Heart right ventricle (tissue), 16 donors: ENCODE measurements at regions not wholly inside any gene's neighbourhood (a gene's known extent, or its start where the extent isn't known, plus 50 kb on each side); places are given as distances from the start of the nearest gene placed in this dataset.

ENCODE experiments used
- ATAC-seq, 8 donors: fragments of 200-7000 bp; cut with Tn5 transposase; one replicate each; pipeline ENCODE4 v1.9.1; 2020; ENCODE audit warnings: mild to moderate bottlenecking in 8 of 8, moderate library complexity in 8 of 8, moderate number of reproducible peaks in 1 of 8
- DNase-seq, 2 donors: peaks; one replicate each; pipeline ENCODE4 v3.0.0-alpha.2; 2020
- H3K27ac ChIP-seq, 10 donors: fragments of 200-600 bp; sonication (generic) in 2 of 10; one replicate each; pipeline versions ENCODE4 v1.5.0 to v1.8.0; 2020 to 2022; ENCODE audit warnings: mild to moderate bottlenecking in 3 of 10
- H3K27me3 ChIP-seq, 7 donors: fragments of 200-600 bp; one replicate each; pipeline ENCODE4 v1.8.0; 2021 to 2022; ENCODE audit warnings: mild to moderate bottlenecking in 2 of 7
- H3K36me3 ChIP-seq, 9 donors: fragments of 200-600 bp; sonication (generic) in 1 of 9; one replicate each; pipeline versions ENCODE4 v1.5.0 to v1.8.0; 2020 to 2022; ENCODE audit warnings: mild to moderate bottlenecking in 2 of 9
- H3K4me1 ChIP-seq, 9 donors: fragments of 200-600 bp; sonication (generic) in 1 of 9; one replicate each; pipeline versions ENCODE4 v1.5.0 to v1.8.0; 2020 to 2022; ENCODE audit warnings: mild to moderate bottlenecking in 4 of 9
- H3K4me3 ChIP-seq, 10 donors: fragments of 200-600 bp; sonication (generic) in 2 of 10; one replicate each; pipeline versions ENCODE4 v1.5.0 to v1.8.0; 2020 to 2022; ENCODE audit warnings: mild to moderate bottlenecking in 7 of 10, moderate library complexity in 2 of 10
- H3K9me3 ChIP-seq, 11 donors: fragments of 200-600 bp in 10 of 11; sonication (generic) in 2 of 11; one replicate each; pipeline versions ENCODE4 v1.5.0 to v1.8.0; 2013 to 2022; ENCODE audit warnings: mild to moderate bottlenecking in 2 of 11, control low read depth in 1 of 11, moderate library complexity in 1 of 11
- WGBS, 2 donors: extraction: QIAGEN DNeasy Blood & Tissue Kit; methylation state at CpG; one replicate each; pipeline ENCODE4 v1.1.7; 2013; ENCODE audit warnings: inconsistent platforms in 1 of 2; 5-methylcytosine and 5-hydroxymethylcytosine counted together
- intact Hi-C, 10 donors: fragments of 100-400 bp; cut with DNase I; formaldehyde crosslinking; loops; one replicate each; pipeline versions ENCODE4 v1.11.1 to v1.14.2; 2022
- TF ChIP-seq, protein P1 (sequence below), 9 donors: fragments of 200-600 bp; sonication (generic) in 2 of 9; IDR thresholded peaks; one replicate each; pipeline versions ENCODE4 v1.5.0 to v1.8.0; 2021 to 2022; ENCODE audit warnings: antibody characterized with exemption in 9 of 9, mild to moderate bottlenecking in 5 of 9, moderate library complexity in 1 of 9
- donor health status: Arrhythmogenic right ventricular cardiomyopathy.
- donor health status: ischemic (EF 13 %, LVEDD 7.1; RV severe dilation, severe dysfunction).
- donor health status: healthy with polysubstance abuse.
- donor health status: DM: no; HTN: yes; CAD: no.
- donor health status: DM: no; HTN: no; CAD: no.
- donor health status: ischemic (EF 25% LVEDD 6.9; RV normal size, moderate dysfunction).
- donor health status: ischemic (EF 25% LVEDD 5.7; RV mildly dilated, moderate dysfunction).
- donor health status: healthy.
- donor health status: DM: yes; HTN: yes; CAD: no.
- donor health status: Ischemic cardiomyopathy.
- donor health status: ischemic (EF 35%, LVEDD 5.7; RV mildly dilated, moderate dysfunction).
- donor health status: nonischemic (EF 11% LVEDD 7.7; RV severe dilation, severe dysfunction).
- donor health status: DM: yes; HTN: yes; CAD: no.
- donor health status: PGD.
- donor health status: ischemic (EF 29% LVEDD 5.4; RV normal size, mild dysfunction).
- donor health status: nonischemic (EF 23%, LVEDD 6.1; RV moderate dilation, normal function).

DNA sequence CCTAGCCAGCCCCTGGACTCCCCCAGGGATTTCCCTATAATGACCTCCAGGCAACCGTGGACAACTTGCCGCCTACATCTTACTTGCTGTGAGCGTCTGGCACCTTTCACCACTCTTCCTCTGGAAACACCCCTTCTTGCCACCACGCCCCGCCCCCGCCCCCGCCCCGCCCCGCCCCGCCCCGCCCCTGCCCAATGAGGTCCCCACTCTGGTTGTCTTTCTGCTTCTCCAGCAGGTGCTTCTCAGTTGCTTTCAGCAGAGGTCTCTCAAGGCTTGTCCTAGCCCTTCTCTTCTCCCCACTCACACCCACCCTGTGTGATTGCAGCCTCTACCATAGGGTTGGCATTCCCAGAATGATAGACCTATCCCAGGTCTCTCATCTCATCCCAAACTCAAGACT lies 214.5 kb downstream of the EN1 start:
- peaks cover 0 to 7% (median 0%) of the 10 kb centered on the region in 11 donors for H3K9me3 ChIP-seq
- intact Hi-C loops: no loop called here
- H3K36me3 ChIP-seq: no peaks in the 10 kb centered on the region
- peaks cover 0 to 10% (median 3%) of the 10 kb centered on the region in 7 donors for H3K27me3 ChIP-seq
- H3K4me3 ChIP-seq: no peak overlapping the region
- H3K27ac ChIP-seq: no peak overlapping the region
- DNase-seq: no peak
- ATAC-seq: no peak
- H3K4me1 ChIP-seq: no peaks in the 10 kb centered on the region
- TF ChIP-seq, protein P1, sequence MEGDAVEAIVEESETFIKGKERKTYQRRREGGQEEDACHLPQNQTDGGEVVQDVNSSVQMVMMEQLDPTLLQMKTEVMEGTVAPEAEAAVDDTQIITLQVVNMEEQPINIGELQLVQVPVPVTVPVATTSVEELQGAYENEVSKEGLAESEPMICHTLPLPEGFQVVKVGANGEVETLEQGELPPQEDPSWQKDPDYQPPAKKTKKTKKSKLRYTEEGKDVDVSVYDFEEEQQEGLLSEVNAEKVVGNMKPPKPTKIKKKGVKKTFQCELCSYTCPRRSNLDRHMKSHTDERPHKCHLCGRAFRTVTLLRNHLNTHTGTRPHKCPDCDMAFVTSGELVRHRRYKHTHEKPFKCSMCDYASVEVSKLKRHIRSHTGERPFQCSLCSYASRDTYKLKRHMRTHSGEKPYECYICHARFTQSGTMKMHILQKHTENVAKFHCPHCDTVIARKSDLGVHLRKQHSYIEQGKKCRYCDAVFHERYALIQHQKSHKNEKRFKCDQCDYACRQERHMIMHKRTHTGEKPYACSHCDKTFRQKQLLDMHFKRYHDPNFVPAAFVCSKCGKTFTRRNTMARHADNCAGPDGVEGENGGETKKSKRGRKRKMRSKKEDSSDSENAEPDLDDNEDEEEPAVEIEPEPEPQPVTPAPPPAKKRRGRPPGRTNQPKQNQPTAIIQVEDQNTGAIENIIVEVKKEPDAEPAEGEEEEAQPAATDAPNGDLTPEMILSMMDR (IDR thresholded peaks at IDR 0.05): no peak
- whole genome bisulfite sequencing, 2 donors: 69 to 79% methylated on average over 10 to 11 of the region's 11 CpGs

DNA sequence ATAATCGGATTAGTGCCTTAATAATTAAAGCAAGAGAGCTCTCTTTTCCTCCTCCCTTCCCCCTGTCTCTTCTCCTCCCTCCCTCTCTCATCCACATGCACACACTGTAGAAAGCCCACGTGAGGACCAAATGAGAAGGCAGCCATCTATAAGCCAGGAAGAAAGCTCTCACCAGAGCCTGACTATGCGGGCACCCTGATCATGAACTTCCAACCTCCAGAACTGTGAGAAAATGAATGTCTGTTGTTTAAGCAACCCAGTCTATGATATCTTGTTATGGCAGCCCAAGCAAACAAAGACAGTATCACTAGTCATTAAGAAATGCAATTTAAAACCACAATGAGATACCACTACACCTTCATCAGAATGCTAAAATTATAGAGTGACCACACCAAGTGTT lies 220.3 kb downstream of the EN1 start:
- 81 to 85% methylated on average over 3 of the region's 3 CpGs for WGBS, 2 donors
- DNase-seq: no peak
- Histone ChIP-seq H3K9me3 (peaks cover 0 to 8% (median 0%) of the 10 kb centered on the region in 11 donors), H3K27ac (no peak overlapping the region), H3K4me3 (no peak overlapping the region), H3K27me3 (no peaks in the 10 kb centered on the region), H3K4me1 (no peaks in the 10 kb centered on the region), H3K36me3 (no peaks in the 10 kb centered on the region)
- intact Hi-C loops: no loop called here
- TF ChIP-seq, protein P1 (IDR thresholded peaks at IDR 0.05): no peak
- ATAC-seq: no peak

DNA sequence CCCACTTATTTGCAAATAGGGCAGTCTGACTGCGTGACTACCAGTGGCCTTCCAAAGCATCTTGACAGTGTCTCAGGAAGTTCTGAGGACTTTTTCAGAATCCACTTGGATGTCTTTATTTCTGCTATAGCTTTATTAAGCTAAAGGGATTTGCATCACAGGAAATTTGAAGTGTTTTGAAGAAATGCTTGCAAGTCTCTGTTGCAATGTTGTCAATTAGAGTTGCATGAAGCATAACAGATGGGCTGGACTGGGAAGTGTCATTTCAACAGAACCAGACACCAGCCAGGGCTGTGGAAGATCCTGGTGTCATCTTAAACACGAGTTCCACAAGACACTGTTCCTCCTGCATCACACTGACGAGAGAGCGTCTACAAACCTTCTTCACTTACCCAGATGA lies 224.5 kb downstream of the EN1 start:
- Histone ChIP-seq H3K36me3 (no peaks in the 10 kb centered on the region), H3K27ac (no peak overlapping the region), H3K4me1 (no peaks in the 10 kb centered on the region), H3K27me3 (peaks cover 0 to 13% (median 0%) of the 10 kb centered on the region in 7 donors), H3K4me3 (no peak overlapping the region), H3K9me3 (peaks cover 0 to 8% (median 0%) of the 10 kb centered on the region in 11 donors)
- intact Hi-C loops: no loop called here
- 65 to 69% methylated on average over 4 of the region's 4 CpGs for WGBS, 2 donors
- ATAC-seq: no peak
- TF ChIP-seq, protein P1 (IDR thresholded peaks at IDR 0.05): no peak
- DNase-seq: no peak

DNA sequence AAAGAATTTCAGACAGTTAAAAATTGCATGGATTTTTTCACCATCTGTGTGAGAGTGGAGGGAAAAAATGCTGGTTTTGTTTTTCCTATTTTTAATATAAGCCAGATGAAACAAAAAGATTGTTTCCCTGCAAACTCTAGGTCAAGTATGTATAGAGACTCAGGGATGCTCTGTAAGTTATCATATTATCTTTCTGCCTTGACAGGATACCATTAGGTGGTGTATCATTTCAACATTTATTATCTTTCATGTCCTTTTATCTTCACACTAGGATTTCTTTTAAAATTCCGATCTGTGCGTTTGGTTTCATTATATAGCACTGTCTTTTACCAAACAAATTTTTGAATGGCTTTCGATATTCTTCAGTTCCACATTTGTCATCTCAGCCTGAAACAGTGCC lies 225.3 kb downstream of the EN1 start:
- Histone ChIP-seq H3K27ac (no peak overlapping the region), H3K27me3 (peaks cover 0 to 19% (median 2%) of the 10 kb centered on the region in 7 donors), H3K36me3 (no peaks in the 10 kb centered on the region), H3K4me1 (no peaks in the 10 kb centered on the region), H3K9me3 (peaks cover 0 to 1% (median 0%) of the 10 kb centered on the region in 11 donors), H3K4me3 (no peak overlapping the region)
- ATAC-seq (no peak), DNase-seq (no peak)
- TF ChIP-seq, protein P1 (IDR thresholded peaks at IDR 0.05): no peak
- WGBS, 2 donors: 74 to 76% methylated on average over 3 of the region's 3 CpGs
- intact Hi-C loops: no loop called here
